ENCODE measurements at regions not wholly inside any gene's neighbourhood (a gene's known extent, or its start where the extent isn't known, plus 50 kb on each side); places are given as distances from the start of the nearest gene placed in this dataset.

DNA sequence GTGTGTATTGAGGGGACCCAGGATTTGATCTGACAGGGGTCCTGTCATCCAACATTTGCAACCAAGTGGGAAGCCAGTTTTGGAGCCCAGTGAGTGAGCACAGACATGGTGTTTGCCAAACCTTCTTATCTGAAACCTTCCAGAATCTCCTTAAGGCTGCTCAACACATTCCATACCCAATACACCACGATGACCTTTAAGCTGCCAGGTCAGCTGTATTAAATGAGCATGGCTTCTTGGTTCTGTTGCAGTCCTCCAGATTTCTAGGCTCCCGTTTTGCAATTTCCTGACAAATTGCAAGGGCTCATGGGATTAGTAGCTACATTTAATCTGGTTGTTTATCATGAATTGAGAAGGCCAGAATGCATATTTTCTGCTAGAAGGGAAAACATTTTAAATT is 124.2 kb upstream of the ATP10B start:
- no peak for TF ChIP-seq EZH2 (IDR thresholded peaks at IDR 0.05; ENCODE audit: insufficient read depth, poor library complexity, severe bottlenecking)
- TF ChIP-seq EZH2phosphoT487 (IDR thresholded peaks at IDR 0.05; ENCODE audit: insufficient read depth, low read depth) = no peak

Measured in GM23248 (cell line).